Tibial nerve (tissue), 4 donors: ENCODE measurements at regions not wholly inside any gene's neighbourhood (a gene's known extent, or its start where the extent isn't known, plus 50 kb on each side); places are given as distances from the start of the nearest gene placed in this dataset.

Source experiments
- DNase-seq, 2 donors: peaks; one replicate each; pipeline ENCODE4 v3.0.0-alpha.2; 2019; ENCODE audit warnings: low spot score in 2 of 2
- H3K27ac ChIP-seq, 4 donors: fragments of 200-600 bp; sonication (generic) in 3 of 4; one replicate each; pipeline ENCODE4 v1.5.1; 2017 to 2019; ENCODE audit warnings: mild to moderate bottlenecking in 1 of 4
- H3K27me3 ChIP-seq, 2 donors: fragments of 200-600 bp; sonication (generic) in 1 of 2; one replicate each; pipeline versions ENCODE4 v1.5.1 to v1.6.0; 2017 to 2019
- H3K36me3 ChIP-seq, 3 donors: fragments of 200-600 bp; sonication (generic); one replicate each; pipeline ENCODE4 v1.5.1; 2018 to 2019
- H3K4me1 ChIP-seq, 4 donors: fragments of 200-600 bp; sonication (generic) in 3 of 4; one replicate each; pipeline ENCODE4 v1.5.1; 2017 to 2019
- H3K4me3 ChIP-seq, 4 donors: fragments of 200-600 bp; sonication (generic) in 3 of 4; one replicate each; pipeline ENCODE4 v1.5.1; 2017 to 2019; ENCODE audit warnings: mild to moderate bottlenecking in 1 of 4, moderate library complexity in 1 of 4
- H3K9me3 ChIP-seq, 4 donors: fragments of 200-600 bp; sonication (generic) in 3 of 4; one replicate each; pipeline ENCODE4 v1.5.1; 2017 to 2019
- CTCF ChIP-seq, 5 experiments: fragments of 200-600 bp in 3 of 5; fragments of 450-650 bp in 2 of 5; sonication (generic) in 3 of 5; IDR thresholded peaks; one replicate each; pipeline ENCODE4 v1.5.1; 2016 to 2019; ENCODE audit warnings: antibody characterized with exemption in 5 of 5, mild to moderate bottlenecking in 3 of 5, moderate library complexity in 2 of 5
- EP300 ChIP-seq, 2 donors: sonication (generic); formaldehyde crosslinking; IDR thresholded peaks; one replicate each; pipeline ENCODE4 v1.6.1; 2017; ENCODE audit warnings: antibody characterized with exemption in 2 of 2, mild to moderate bottlenecking in 1 of 2
- POLR2A ChIP-seq, 2 donors: fragments of 450-650 bp; IDR thresholded peaks; one replicate each; pipeline ENCODE4 v1.6.1; 2017; ENCODE audit warnings: antibody characterized with exemption in 2 of 2, mild to moderate bottlenecking in 2 of 2, moderate library complexity in 2 of 2
- WGBS, 2 donors: methylation state at CpG; one replicate each; pipeline ENCODE4 v1.1.5; 2018; 5-methylcytosine and 5-hydroxymethylcytosine counted together

GRCh38 chr22:26743149-26743548, 85.8 kb downstream of the MIAT start:
- WGBS, 2 donors: 91 to 96% methylated on average over 5 of the region's 5 CpGs
- H3K36me3 ChIP-seq: peaks cover 0 to 19% (median 0%) of the 10 kb centered on the region in 3 donors

GRCh38 chr22:26744892-26745808, 87.8 kb downstream of the MIAT start:
- Histone ChIP-seq H3K4me3 (no peak overlapping the region), H3K9me3 (no peaks in the 10 kb centered on the region), H3K27me3 (no peaks in the 10 kb centered on the region), H3K36me3 (peaks cover 0 to 14% (median 0%) of the 10 kb centered on the region in 3 donors), H3K4me1 (no peaks in the 10 kb centered on the region), H3K27ac (no peak overlapping the region)
- TF ChIP-seq EP300 (IDR thresholded peaks at IDR 0.05) (no peak), POLR2A (IDR thresholded peaks at IDR 0.05) (no peak), CTCF (IDR thresholded peaks at IDR 0.05) (no peak)
- 57 to 67% methylated on average over 4 of the region's 4 CpGs for WGBS, 2 donors
- no peak for DNase-seq

More at GRCh38 chr22:26743149-26743548, 85.8 kb downstream of the MIAT start:
- DNase-seq: no peak
- H3K4me3 ChIP-seq: no peak overlapping the region
- no peaks in the 10 kb centered on the region for H3K27me3 ChIP-seq
- H3K9me3 ChIP-seq: no peaks in the 10 kb centered on the region
- TF ChIP-seq CTCF (IDR thresholded peaks at IDR 0.05) (no peak), EP300 (IDR thresholded peaks at IDR 0.05) (no peak), POLR2A (IDR thresholded peaks at IDR 0.05) (no peak)
- no peaks in the 10 kb centered on the region for H3K4me1 ChIP-seq
- H3K27ac ChIP-seq: no peak overlapping the region

- Histone ChIP-seq H3K4me1 (no peaks in the 10 kb centered on the region), H3K36me3 (peaks cover 0 to 9% (median 0%) of the 10 kb centered on the region in 3 donors), H3K9me3 (no peaks in the 10 kb centered on the region), H3K27ac (no peak overlapping the region), H3K27me3 (no peaks in the 10 kb centered on the region), H3K4me3 (no peak overlapping the region)
- TF ChIP-seq EP300 (IDR thresholded peaks at IDR 0.05) (no peak), POLR2A (IDR thresholded peaks at IDR 0.05) (no peak), CTCF (IDR thresholded peaks at IDR 0.05) (no peak)
- 77 to 89% methylated on average over 1 of the region's 1 CpG for WGBS, 2 donors
- no peak for DNase-seq
These were observed 88.9 kb downstream of the MIAT start for GRCh38 chr22:26746311-26746710.

- H3K27me3 ChIP-seq: no peaks in the 10 kb centered on the region
- H3K9me3 ChIP-seq: peaks cover 0 to 9% (median 0%) of the 10 kb centered on the region in 4 donors
- no peak for TF ChIP-seq POLR2A (IDR thresholded peaks at IDR 0.05)
- no peak for TF ChIP-seq EP300 (IDR thresholded peaks at IDR 0.05)
- no peak for TF ChIP-seq CTCF (IDR thresholded peaks at IDR 0.05)
- 53 to 57% methylated on average over 6 of the region's 6 CpGs for WGBS, 2 donors
- H3K4me3 ChIP-seq: no peak overlapping the region
- no peaks in the 10 kb centered on the region for H3K4me1 ChIP-seq
- peaks cover 0 to 5% (median 0%) of the 10 kb centered on the region in 3 donors for H3K36me3 ChIP-seq
- H3K27ac ChIP-seq: no peak overlapping the region
- no peak for DNase-seq
These were observed 91.5 kb downstream of the MIAT start for GRCh38 chr22:26748845-26749244.

- peaks cover 0 to 9% (median 0%) of the 10 kb centered on the region in 4 donors for H3K9me3 ChIP-seq
- H3K27ac ChIP-seq: no peak overlapping the region
- 37 to 38% methylated on average over 5 of the region's 5 CpGs for WGBS, 2 donors
- H3K27me3 ChIP-seq: no peaks in the 10 kb centered on the region
- no peak overlapping the region for H3K4me3 ChIP-seq
- peaks cover 0 to 5% (median 0%) of the 10 kb centered on the region in 3 donors for H3K36me3 ChIP-seq
- DNase-seq: no peak
- no peak for TF ChIP-seq POLR2A (IDR thresholded peaks at IDR 0.05)
- TF ChIP-seq EP300 (IDR thresholded peaks at IDR 0.05): no peak
- TF ChIP-seq CTCF (IDR thresholded peaks at IDR 0.05): no peak
- peaks cover 0 to under 1% (median 0%) of the 10 kb centered on the region in 4 donors for H3K4me1 ChIP-seq
These were observed 93.8 kb downstream of the MIAT start for GRCh38 chr22:26751217-26751616.
